Testis (tissue), 2 donors: ENCODE measurements at regions not wholly inside any gene's neighbourhood (a gene's known extent, or its start where the extent isn't known, plus 50 kb on each side); places are given as distances from the start of the nearest gene placed in this dataset.

Experiments used
- CTCF ChIP-seq, 3 experiments: fragments of 450-650 bp in 2 of 3; fragments of 200-600 bp in 1 of 3; sonication (generic) in 1 of 3; IDR thresholded peaks; one replicate each; pipeline ENCODE4 v1.5.1; 2016 to 2019; ENCODE audit warnings: antibody characterized with exemption in 3 of 3, mild to moderate bottlenecking in 2 of 3, moderate library complexity in 1 of 3
- POLR2A ChIP-seq: fragments of 450-650 bp; IDR thresholded peaks from one replicate; pipeline ENCODE4 v1.6.1; 2017; ENCODE audit warnings: antibody characterized with exemption, mild to moderate bottlenecking, moderate library complexity

GRCh38 chr2:6759689-6760088 lies 106.0 kb downstream of the CMPK2 start:
- TF ChIP-seq CTCF (IDR thresholded peaks at IDR 0.05) = no peak
- TF ChIP-seq POLR2A = no peak
